ENCODE measurements at regions not wholly inside any gene's neighbourhood (a gene's known extent, or its start where the extent isn't known, plus 50 kb on each side); places are given as distances from the start of the nearest gene placed in this dataset.
"Not testable (repeated sequence)": the region's sequence is repeated elsewhere in the genome, so short reads cannot be mapped to it uniquely, and the experiment has no call there.

- DNase-seq = no peak
Observed at GRCh38 chr21:27379354-27379753, 412.5 kb upstream of the ADAMTS5 start.

GRCh38 chr21:27372381-27372780, 405.5 kb upstream of the ADAMTS5 start:
- DNase-seq = no peak

- DNase-seq = no peak
Observed at GRCh38 chr21:27371975-27372331, 405.1 kb upstream of the ADAMTS5 start.

- no peak for DNase-seq
Observed at GRCh38 chr21:27371115-27371974, 404.5 kb upstream of the ADAMTS5 start.

DNA sequence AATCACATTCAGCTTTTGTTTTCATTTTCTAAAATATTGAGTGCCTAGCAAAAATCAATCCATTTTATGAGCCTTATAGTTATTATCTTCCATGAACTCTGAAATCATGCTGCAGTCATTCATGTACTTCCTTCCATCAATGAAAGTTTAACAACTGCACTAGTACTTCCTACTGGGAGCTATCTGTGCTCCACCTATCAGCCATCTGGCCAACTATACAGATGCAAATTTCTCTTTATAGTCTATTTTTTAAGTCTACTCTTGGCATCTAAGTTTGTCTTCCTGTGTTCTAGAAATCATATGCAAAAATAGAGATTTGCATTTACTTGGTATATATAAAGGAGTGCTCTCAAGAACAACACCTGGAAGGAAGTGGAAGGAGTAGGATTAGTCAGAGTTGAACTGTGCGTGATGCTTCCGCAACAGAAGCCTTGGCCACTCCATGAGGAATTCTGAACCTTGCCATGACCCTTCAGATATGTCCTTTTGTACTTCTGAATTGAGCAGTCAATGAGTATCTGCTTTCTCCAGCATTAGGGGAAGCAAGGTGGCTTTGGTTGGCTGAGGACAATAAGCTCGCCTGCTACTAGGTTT, 403.2 kb upstream of the ADAMTS5 start:
- no peak for DNase-seq

- DNase-seq = no peak
Observed at GRCh38 chr21:27369234-27369633, 402.3 kb upstream of the ADAMTS5 start.

GRCh38 chr21:27366646-27367235, 399.9 kb upstream of the ADAMTS5 start:
- no peak for DNase-seq

DNA sequence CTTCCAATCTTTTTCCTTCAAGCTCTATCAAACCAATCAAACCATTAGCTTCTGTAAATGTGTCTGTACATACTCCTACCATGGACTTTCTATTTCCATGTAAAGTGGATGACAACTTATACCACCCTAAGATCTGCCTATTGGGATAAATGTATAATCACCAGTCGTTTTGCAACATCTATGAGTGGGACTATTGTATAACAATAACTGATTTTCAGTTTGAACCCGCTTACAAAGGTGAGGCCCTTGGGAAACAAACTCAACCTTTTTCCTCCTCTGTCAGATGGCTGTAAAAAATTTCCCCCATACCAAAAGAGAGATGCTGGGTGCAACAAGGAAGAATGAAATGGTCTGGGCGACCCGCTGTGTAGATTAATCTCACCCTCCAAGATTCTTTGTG, 399.1 kb upstream of the ADAMTS5 start:
- DNase-seq = no peak

- DNase-seq = no peak
Observed at GRCh38 chr21:27365394-27365793, 398.5 kb upstream of the ADAMTS5 start.

DNA sequence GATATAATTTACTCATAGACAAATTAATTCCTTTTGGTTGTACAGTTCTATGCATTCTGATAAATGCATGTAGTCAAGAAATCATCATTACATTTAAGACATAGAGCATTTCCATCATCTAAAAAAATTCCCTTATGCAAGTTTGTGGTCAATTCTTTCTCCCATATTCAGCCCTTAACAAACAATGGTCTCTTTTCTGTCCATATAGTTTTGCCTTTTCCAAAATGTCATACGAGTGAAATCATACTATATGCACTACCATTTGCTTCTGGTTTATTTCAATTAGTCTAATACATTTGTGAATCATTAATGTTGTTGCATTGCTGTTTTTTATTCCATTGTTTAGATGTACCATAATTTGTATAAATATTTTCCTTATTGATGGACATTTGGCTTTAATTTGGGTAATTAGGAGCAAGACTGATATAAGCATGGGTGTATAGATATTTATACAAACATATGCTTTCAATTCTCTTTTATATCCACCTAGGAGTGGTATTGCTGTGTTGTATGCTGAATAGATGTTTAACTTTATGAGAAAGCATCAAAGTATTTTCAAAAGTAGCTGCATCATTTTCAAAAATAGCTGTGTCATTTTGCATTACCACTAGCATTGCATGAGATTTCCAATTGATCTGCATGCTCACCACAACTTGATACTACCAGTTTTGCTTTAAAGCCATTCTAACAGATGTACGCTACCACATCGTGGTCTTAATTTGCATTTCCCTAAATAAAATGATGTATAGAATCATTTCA, 397.0 kb upstream of the ADAMTS5 start:
- no peak for DNase-seq

- no peak for DNase-seq
Observed at GRCh38 chr21:27362249-27362648, 395.4 kb upstream of the ADAMTS5 start.

GRCh38 chr21:27359141-27359540, 392.3 kb upstream of the ADAMTS5 start:
- DNase-seq = no peak

DNA sequence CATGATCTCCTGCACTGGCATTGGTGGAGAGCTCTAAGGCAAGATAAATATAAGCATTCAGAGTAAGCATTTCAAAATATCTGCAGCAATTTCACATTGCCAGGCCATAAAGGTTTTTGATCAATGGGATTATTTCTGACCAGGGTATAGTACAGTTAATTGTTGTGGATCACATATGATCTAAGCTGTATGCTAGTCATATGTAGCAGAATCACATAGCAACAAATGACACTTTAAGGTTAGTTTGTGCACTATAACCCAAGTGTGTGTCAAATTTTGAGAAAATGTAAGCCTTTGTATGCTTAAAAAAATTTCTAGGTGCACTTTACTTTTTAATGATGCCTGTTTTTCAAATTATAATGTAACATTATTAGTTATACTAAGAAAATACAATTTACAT, 386.0 kb upstream of the ADAMTS5 start:
- DNase-seq = no peak

DNA sequence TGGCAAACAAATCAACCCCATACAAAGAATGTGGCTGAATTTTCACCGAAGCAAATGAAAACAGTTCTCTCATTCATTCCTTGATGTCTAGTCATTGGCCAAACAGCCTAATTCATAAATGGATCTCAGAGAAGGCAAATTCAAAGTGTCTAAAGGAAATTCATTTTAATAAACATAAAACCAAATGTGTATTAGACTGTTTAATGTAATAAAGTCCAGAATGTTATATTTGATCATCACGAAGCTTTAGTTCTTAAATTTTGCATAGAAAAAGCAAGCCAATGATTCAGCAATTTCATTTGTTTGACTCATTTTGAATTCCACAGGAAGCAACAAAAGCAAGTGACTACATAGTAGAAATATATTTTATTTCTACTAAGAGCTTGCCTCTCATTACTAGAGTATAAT, 379.2 kb upstream of the ADAMTS5 start:
- DNase-seq = no peak

DNA sequence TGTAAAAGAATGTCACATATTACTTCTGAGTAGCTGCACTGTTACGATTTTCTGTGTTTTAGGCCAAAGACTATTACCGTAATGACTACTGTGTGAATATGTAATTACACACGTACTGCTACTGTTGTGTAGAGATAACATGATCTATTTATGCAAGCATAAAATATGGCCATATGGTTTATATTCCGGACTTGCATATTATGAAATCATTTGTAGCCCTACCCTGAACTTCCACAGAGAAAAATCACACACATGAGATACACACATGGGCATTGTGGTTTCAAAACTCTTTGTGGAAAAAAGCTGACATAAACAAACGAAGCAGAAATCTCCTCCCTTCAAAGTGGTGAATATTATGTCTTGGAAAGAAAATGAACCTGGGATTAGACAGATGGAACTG, 373.0 kb upstream of the ADAMTS5 start:
- no peak for DNase-seq

DNA sequence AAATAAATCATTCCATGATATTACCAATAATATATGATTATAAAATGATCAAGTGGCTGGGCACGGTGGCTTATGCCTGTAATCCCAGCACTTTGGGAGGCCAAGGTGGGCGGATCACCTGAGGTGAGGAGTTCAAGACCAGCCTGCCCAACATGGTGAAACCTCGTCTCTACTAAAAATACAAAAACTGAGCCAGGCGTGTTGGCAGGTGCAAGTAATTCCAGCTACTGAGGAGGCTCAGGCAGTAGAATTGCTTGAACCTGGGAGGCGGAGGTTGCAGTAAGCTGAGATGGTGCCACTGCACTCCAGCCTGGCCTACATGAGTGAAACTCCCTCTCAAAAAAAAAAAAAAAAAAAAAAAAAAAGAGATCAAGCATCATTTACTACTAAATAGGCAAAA, 371.1 kb upstream of the ADAMTS5 start:
- not testable (repeated sequence) for DNase-seq

- no peak for DNase-seq
Observed at GRCh38 chr21:27333096-27333495, 366.2 kb upstream of the ADAMTS5 start.

DNA sequence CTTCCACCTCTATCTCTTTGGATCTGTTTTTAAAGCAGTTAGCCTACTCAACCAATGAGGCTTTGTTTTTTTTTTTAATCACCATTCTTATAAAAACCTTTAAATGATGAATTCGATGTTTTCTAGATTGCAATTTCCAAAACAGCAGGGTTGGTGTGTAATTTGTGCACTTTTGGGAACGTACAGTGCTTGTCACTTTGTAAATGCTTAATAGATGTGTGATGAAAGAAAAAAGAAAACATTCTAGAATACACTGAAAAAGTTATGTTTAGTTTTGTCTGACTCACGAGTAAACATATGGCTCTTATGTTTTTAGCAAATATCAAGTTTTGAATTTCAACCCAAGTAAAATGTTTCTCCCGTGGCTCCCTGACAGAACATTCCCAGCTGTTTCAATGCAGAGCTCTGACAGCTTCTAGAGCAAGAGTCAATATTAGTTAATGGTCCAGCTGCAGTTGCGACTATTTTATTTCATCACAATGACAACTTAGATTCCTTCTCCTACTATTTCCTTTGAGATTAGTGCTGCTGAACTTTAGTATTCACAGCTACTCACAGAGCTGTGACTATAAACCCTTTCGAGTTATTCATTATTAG, 362.5 kb upstream of the ADAMTS5 start:
- DNase-seq = no peak

DNA sequence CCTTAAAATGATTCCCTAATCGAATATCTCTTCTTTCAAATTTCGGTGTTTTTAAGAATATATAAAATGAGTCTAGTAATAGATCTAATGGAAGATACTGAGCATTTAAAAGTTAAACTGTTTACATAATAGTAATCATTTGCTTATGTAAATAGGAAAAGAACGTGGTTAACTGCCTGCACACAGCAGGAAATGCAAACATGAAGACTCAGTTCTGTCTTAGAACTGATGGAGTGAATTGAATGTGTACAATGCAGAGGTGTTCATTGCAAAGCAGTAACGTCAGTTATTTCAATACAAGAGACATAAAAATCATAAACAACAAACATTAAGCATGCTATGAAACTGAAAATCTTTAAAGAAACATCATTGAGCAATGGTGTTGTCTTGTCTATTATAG, 359.4 kb upstream of the ADAMTS5 start:
- no peak for DNase-seq

DNA sequence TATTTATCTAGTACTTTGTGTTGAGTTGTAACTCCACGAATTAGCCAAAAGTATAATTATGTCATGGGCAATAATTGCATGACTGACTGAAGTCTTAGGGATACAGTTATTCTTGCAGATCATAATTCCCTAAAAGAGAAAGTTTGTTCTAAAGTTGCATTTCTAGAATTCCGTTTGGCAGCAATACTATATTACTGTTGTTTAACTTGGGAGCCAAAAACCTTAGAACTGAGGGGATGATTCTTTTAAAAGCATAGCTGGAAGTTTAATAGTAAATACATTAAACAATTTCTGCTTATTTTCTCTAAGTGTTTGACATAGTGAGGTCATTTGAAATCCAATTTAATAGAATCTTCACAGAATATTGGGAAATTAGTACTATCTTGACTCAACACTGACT, 356.4 kb upstream of the ADAMTS5 start:
- DNase-seq = no peak

- no peak for DNase-seq
Observed at GRCh38 chr21:27321791-27322190, 354.9 kb upstream of the ADAMTS5 start.

- DNase-seq = no peak
Observed at GRCh38 chr21:27320868-27321267, 354.0 kb upstream of the ADAMTS5 start.

DNA sequence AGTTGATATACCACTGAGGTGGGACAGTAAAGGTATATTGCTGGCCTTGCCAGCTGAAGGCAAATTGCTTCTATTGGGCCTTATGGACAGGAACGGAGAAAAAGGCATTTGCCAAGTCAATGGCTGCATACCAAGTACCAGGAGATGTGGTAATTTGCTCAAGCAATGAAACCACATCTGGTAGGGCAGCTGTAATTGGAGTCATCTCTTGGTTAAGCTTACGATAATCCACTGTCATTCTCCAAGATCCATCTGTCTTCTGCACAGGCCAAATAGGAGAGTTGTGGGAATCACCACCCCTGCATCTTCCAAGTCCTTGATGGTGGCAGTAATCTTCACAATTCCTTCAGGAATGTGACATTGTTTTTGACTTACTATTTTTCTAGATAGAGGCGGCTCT, 350.7 kb upstream of the ADAMTS5 start:
- DNase-seq = not testable (repeated sequence)
